GM12878 (cell line): ENCODE measurements at regions not wholly inside any gene's neighbourhood (a gene's known extent, or its start where the extent isn't known, plus 50 kb on each side); places are given as distances from the start of the nearest gene placed in this dataset.

Source experiments
- ATAC-seq: fragments of 200-7000 bp; cut with Tn5 transposase; 3 replicates; pipeline ENCODE4 v1.9.1; 2020; ENCODE audit warnings: mild to moderate bottlenecking, moderate library complexity
- BruUV-seq: library from RNA; stranded (reverse); fragments of 400-500 nt; replicated peaks from 2 replicates; lab custom pipeline; 2021; lab: Mats Ljungman, UMichigan
- CTCF ChIA-PET: fragments of 300-600 bp; sonication (Branson Sonifier 250); formaldehyde crosslinking; extraction: SDS; loops from one replicate; lab custom pipeline; 2021; ENCODE audit warnings: inconsistent platforms; lab: Yijun Ruan, JAX
- POLR2A ChIA-PET: fragments of 350-600 bp; formaldehyde crosslinking; extraction: SDS; loops from one replicate; lab custom pipeline; 2021; ENCODE audit warnings: inconsistent platforms; lab: Charles Lee
- RAD21 ChIA-PET: fragments of 300-600 bp; sonication (Branson Sonifier 250); formaldehyde crosslinking; loops from one replicate; lab custom pipeline; 2023; ENCODE audit warnings: antibody characterized with exemption; ENCODE audit not compliant: unreplicated experiment; lab: Charles Lee
- SMC1A ChIA-PET: fragments of 300-600 bp; sonication (Branson Sonifier 250); formaldehyde crosslinking; loops from one replicate; lab custom pipeline; 2023; ENCODE audit not compliant: unreplicated experiment, uncharacterized antibody; lab: Charles Lee
- DNase-seq: peaks from one replicate; pipeline ENCODE4 v3.0.0-alpha.2; 2011; ENCODE audit warnings: low read depth, low spot score
- FAIRE-seq: peaks from 3 replicates; lab custom pipeline; 2011; peaks lifted over from hg19 to GRCh38; lab: Jason Lieb, UNC
- H2AFZ ChIP-seq: 2 replicates; pipeline ENCODE4 v1.6.0; 2011; ENCODE audit warnings: low read depth, low read length, control low read depth; ENCODE audit not compliant: control insufficient read depth
- H3K27ac ChIP-seq: 2 replicates; pipeline ENCODE4 v1.5.1; 2011; ENCODE audit warnings: control low read depth; ENCODE audit not compliant: control insufficient read depth, insufficient read depth
- H3K27me3 ChIP-seq, 2 experiments: replicated peaks in 1 of 2; 2 replicates each; pipeline versions ENCODE4 v1.6.0 to v1.6.1; 2011; ENCODE audit warnings: low read length in 1 of 2; ENCODE audit not compliant: control insufficient read depth in 2 of 2, insufficient read depth in 2 of 2
- H3K36me3 ChIP-seq, 2 experiments: 2 replicates each; pipeline ENCODE4 v1.5.1; 2011; ENCODE audit warnings: low read length in 1 of 2; ENCODE audit not compliant: control insufficient read depth in 2 of 2, insufficient read depth in 2 of 2
- H3K4me1 ChIP-seq: 2 replicates; pipeline ENCODE4 v1.6.1; 2011; ENCODE audit warnings: mild to moderate bottlenecking, low read length, moderate library complexity, mixed read lengths; ENCODE audit not compliant: control insufficient read depth, insufficient read depth
- H3K4me2 ChIP-seq: 2 replicates; pipeline ENCODE4 v1.6.0; 2011; ENCODE audit warnings: control low read depth; ENCODE audit not compliant: control insufficient read depth, insufficient read depth
- H3K4me3 ChIP-seq: fragments of 200-600 bp; sonication (generic); 2 replicates; pipeline ENCODE4 v1.5.1; 2016
- H3K79me2 ChIP-seq: 2 replicates; pipeline ENCODE4 v1.6.0; 2011; ENCODE audit warnings: low read length; ENCODE audit not compliant: control insufficient read depth, insufficient read depth
- H3K9ac ChIP-seq: 2 replicates; pipeline ENCODE4 v1.8.0; 2011; ENCODE audit warnings: low read length, control low read depth, mixed read lengths; ENCODE audit not compliant: control insufficient read depth, insufficient read depth
- H3K9me3 ChIP-seq: replicated peaks from 3 replicates; pipeline ENCODE4 v1.5.1; 2011; ENCODE audit warnings: mild to moderate bottlenecking, low read length; ENCODE audit not compliant: control insufficient read depth, insufficient read depth
- H4K20me1 ChIP-seq: 2 replicates; pipeline ENCODE4 v1.6.0; 2011; ENCODE audit not compliant: control insufficient read depth, insufficient read depth
- ATF3 ChIP-seq: IDR thresholded peaks from 2 replicates; pipeline ENCODE4 v1.6.1; 2011; ENCODE audit warnings: low read depth, mild to moderate bottlenecking, low read length, moderate library complexity, borderline replicate concordance; ENCODE audit errors: extremely low read depth
- ATF7 ChIP-seq: fragments of 450-650 bp; IDR thresholded peaks from 2 replicates; pipeline ENCODE4 v1.6.1; 2016; ENCODE audit warnings: low read depth, mild to moderate bottlenecking
- BCL3 ChIP-seq: IDR thresholded peaks from 2 replicates; pipeline ENCODE4 v1.6.1; 2011; ENCODE audit warnings: borderline replicate concordance, low read depth, mild to moderate bottlenecking, moderate library complexity, low read length; ENCODE audit not compliant: insufficient read depth, poor library complexity, severe bottlenecking
- CBX5 ChIP-seq: sonication (generic); IDR thresholded peaks from 2 replicates; pipeline ENCODE4 v1.6.1; 2016; ENCODE audit warnings: low read depth, moderate library complexity, mild to moderate bottlenecking, inconsistent platforms
- CHD1 ChIP-seq: IDR thresholded peaks from 2 replicates; pipeline ENCODE4 v1.6.1; 2012; ENCODE audit warnings: low read depth, low read length, improper control_type of control experiment
- E2F8 ChIP-seq: fragments of 450-650 bp; IDR thresholded peaks from 2 replicates; pipeline ENCODE4 v1.6.1; 2018; ENCODE audit warnings: mild to moderate bottlenecking, low read depth, moderate library complexity; ENCODE audit not compliant: partially characterized antibody
- EGR1 ChIP-seq, 2 experiments: IDR thresholded peaks; 1 replicate in 1 of 2; 2 replicates in 1 of 2; pipeline ENCODE4 v1.6.1; 2011 to 2012; ENCODE audit warnings: low read depth in 2 of 2, low read length in 2 of 2, borderline replicate concordance in 1 of 2, mild to moderate bottlenecking in 1 of 2, moderate library complexity in 1 of 2
- HDAC6 ChIP-seq: fragments of 200-600 bp; sonication (generic); IDR thresholded peaks from one replicate; pipeline ENCODE4 v1.8.0; 2017; ENCODE audit warnings: antibody characterized with exemption; ENCODE audit not compliant: unreplicated experiment
- IRF3 ChIP-seq: fragments of 450-650 bp; IDR thresholded peaks from 2 replicates; pipeline ENCODE4 v1.6.1; 2014; ENCODE audit warnings: mild to moderate bottlenecking
- LARP7 ChIP-seq: fragments of 450-650 bp; IDR thresholded peaks from 2 replicates; pipeline ENCODE4 v1.6.1; 2017; ENCODE audit warnings: mild to moderate bottlenecking
- MTA3 ChIP-seq: IDR thresholded peaks from 2 replicates; pipeline ENCODE4 v1.6.1; 2012; ENCODE audit warnings: low read length, inconsistent platforms, borderline replicate concordance
- RCOR1 ChIP-seq: conservative IDR thresholded peaks from 2 replicates; pipeline ENCODE4 v1.6.1; 2012; ENCODE audit warnings: low read depth, low read length, improper control_type of control experiment
- SRF ChIP-seq, 2 experiments: IDR thresholded peaks; 2 replicates each; pipeline ENCODE4 v1.6.1; 2011; ENCODE audit warnings: low read depth in 2 of 2, low read length in 2 of 2, mild to moderate bottlenecking in 1 of 2, moderate library complexity in 1 of 2
- SUPT20H ChIP-seq: IDR thresholded peaks from 2 replicates; pipeline ENCODE4 v1.6.1; 2011; ENCODE audit warnings: low read depth, mild to moderate bottlenecking, low read length, moderate library complexity, borderline replicate concordance; ENCODE audit not compliant: control insufficient read depth
- USF1 ChIP-seq: IDR thresholded peaks from 2 replicates; pipeline ENCODE4 v1.6.1; 2011; ENCODE audit warnings: borderline replicate concordance, low read depth, mild to moderate bottlenecking, moderate library complexity, mixed read lengths, low read length; ENCODE audit not compliant: insufficient read depth; ENCODE audit errors: extremely low read length
- WRNIP1 ChIP-seq: IDR thresholded peaks from 2 replicates; pipeline ENCODE4 v1.6.1; 2011; ENCODE audit warnings: low read depth, low read length, improper control_type of control experiment, borderline replicate concordance
- ZNF217 ChIP-seq: fragments of 450-650 bp; IDR thresholded peaks from 2 replicates; pipeline ENCODE4 v1.6.1; 2017; ENCODE audit warnings: antibody characterized with exemption, mild to moderate bottlenecking
- WGBS: methylation state at CpG from one replicate; pipeline ENCODE4 v1.1.6; 2016; ENCODE audit warnings: low lambda C conversion rate; ENCODE audit not compliant: insufficient replicate concordance, insufficient coverage; ENCODE audit errors: missing lambda C conversion rate; 5-methylcytosine and 5-hydroxymethylcytosine counted together
- in situ Hi-C: fragments of 300-500 bp; cut with MboI; formaldehyde crosslinking; loops from 9 replicates; pipeline ENCODE4 v1.14.3; 2018; ENCODE audit warnings: mixed read lengths
- intact Hi-C: fragments of 100-400 bp; cut with micrococcal nuclease; formaldehyde crosslinking; loops from one replicate; pipeline ENCODE4 v1.14.2; 2022; ENCODE audit not compliant: unreplicated experiment

- Histone ChIP-seq H3K9me3 (no peaks in the 10 kb centered on the region), H2AFZ (no peak overlapping the region), H3K4me3 (no peak overlapping the region), H3K36me3 (no peaks in the 10 kb centered on the region), H3K4me1 (no peaks in the 10 kb centered on the region), H3K79me2 (no peaks in the 10 kb centered on the region), H3K27me3 (no peaks in the 10 kb centered on the region), H3K27ac (no peak overlapping the region), H3K9ac (no peak overlapping the region), H4K20me1 (no peaks in the 10 kb centered on the region), H3K4me2 (no peak overlapping the region)
- RAD21 ChIA-PET, result no interaction called here
- DNase-seq (no peak), ATAC-seq (no peak), FAIRE-seq (no peak)
- WGBS, result 16% methylated on average over 3 of the region's 3 CpGs
- intact Hi-C loops (no loop called here), in situ Hi-C loops (no loop called here)
- TF ChIP-seq ATF7, result no peak
- TF ChIP-seq MTA3, result no peak
- no peak for TF ChIP-seq SUPT20H
- no peak for TF ChIP-seq EGR1 (IDR thresholded peaks at IDR 0.05; ENCODE audit: borderline replicate concordance in 1 of 2, low read depth in 2 of 2, low read length in 2 of 2)
- no peak for TF ChIP-seq CHD1
- TF ChIP-seq WRNIP1, result no peak
- TF ChIP-seq RCOR1, result no peak
- no peak for TF ChIP-seq ZNF217
- no peak for TF ChIP-seq E2F8
- no peak for TF ChIP-seq LARP7
- TF ChIP-seq CBX5, result no peak
- TF ChIP-seq USF1, result no peak
- no peak for TF ChIP-seq ATF3
- no peak for TF ChIP-seq IRF3
- no peak for TF ChIP-seq HDAC6
- no peak for TF ChIP-seq SRF (IDR thresholded peaks at IDR 0.05; ENCODE audit: low read depth in 2 of 2, low read length in 2 of 2)
- TF ChIP-seq BCL3, result no peak
- CTCF ChIA-PET, result no interaction called here
- POLR2A ChIA-PET, result no interaction called here
- SMC1A ChIA-PET, result no interaction called here
- no TSS peak for BruUV-seq
These were observed 117.6 kb downstream of the TNFSF13B start for GRCh38 chr13:108387156-108387555.
